GM12873 (cell line): ENCODE measurements at regions not wholly inside any gene's neighbourhood (a gene's known extent, or its start where the extent isn't known, plus 50 kb on each side); places are given as distances from the start of the nearest gene placed in this dataset.

Experiments used
- CTCF ChIP-seq: IDR thresholded peaks from 2 replicates; pipeline ENCODE4 v1.5.1; 2012; ENCODE audit warnings: low read depth, mild to moderate bottlenecking, moderate library complexity, low read length, control low read depth; ENCODE audit not compliant: insufficient read depth; ENCODE audit errors: missing control alignments

GRCh38 chr9:87320146-87320884 is 177.4 kb upstream of the DAPK1 start:
- no peak for TF ChIP-seq CTCF

- TF ChIP-seq CTCF = no peak
Measured at GRCh38 chr9:87322840-87323635, 174.6 kb upstream of the DAPK1 start.

GRCh38 chr9:87323928-87324327 is 173.7 kb upstream of the DAPK1 start:
- no peak for TF ChIP-seq CTCF

GRCh38 chr9:87324613-87325194 is 173.0 kb upstream of the DAPK1 start:
- peak; percentile 65 for TF ChIP-seq CTCF

- TF ChIP-seq CTCF = no peak
Measured at GRCh38 chr9:87327575-87328125, 170.0 kb upstream of the DAPK1 start.

GRCh38 chr9:87333802-87334201 is 163.9 kb upstream of the DAPK1 start:
- no peak for TF ChIP-seq CTCF

GRCh38 chr9:87334366-87334765 is 163.3 kb upstream of the DAPK1 start:
- no peak for TF ChIP-seq CTCF
